ENCODE measurements at regions not wholly inside any gene's neighbourhood (a gene's known extent, or its start where the extent isn't known, plus 50 kb on each side); places are given as distances from the start of the nearest gene placed in this dataset.

GRCh38 chr7:79512261-79512660, 58.8 kb upstream of the MAGI2 start:
- TF ChIP-seq EZH2phosphoT487 (IDR thresholded peaks at IDR 0.05; ENCODE audit: borderline replicate concordance, low read length) (no peak), CTCF (IDR thresholded peaks at IDR 0.05; ENCODE audit: low read depth, low read length, poor library complexity, severe bottlenecking) (no peak)
